ENCODE measurements at regions not wholly inside any gene's neighbourhood (a gene's known extent, or its start where the extent isn't known, plus 50 kb on each side); places are given as distances from the start of the nearest gene placed in this dataset.
"Not testable (repeated sequence)": the region's sequence is repeated elsewhere in the genome, so short reads cannot be mapped to it uniquely, and the experiment has no call there.

DNA sequence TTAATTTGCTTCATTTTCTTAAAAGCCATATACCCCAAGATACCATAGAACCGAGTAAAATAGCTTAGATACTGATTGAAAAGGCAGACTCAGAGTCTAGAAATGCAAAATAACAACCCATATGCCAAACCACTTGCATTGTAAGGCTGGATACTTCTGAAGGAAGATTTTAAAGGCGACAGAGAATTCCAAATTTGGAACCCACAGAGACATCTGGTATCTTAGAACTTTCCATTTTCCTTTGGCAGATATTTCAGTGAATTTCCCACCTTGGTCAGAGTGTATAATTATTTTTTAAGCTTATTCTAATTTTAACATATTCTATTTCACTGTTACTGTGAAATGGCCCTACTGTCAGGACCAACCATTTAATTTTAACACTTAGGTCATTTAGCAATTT is 186.4 kb upstream of the E2F7 start:
- no peak for DNase-seq

DNA sequence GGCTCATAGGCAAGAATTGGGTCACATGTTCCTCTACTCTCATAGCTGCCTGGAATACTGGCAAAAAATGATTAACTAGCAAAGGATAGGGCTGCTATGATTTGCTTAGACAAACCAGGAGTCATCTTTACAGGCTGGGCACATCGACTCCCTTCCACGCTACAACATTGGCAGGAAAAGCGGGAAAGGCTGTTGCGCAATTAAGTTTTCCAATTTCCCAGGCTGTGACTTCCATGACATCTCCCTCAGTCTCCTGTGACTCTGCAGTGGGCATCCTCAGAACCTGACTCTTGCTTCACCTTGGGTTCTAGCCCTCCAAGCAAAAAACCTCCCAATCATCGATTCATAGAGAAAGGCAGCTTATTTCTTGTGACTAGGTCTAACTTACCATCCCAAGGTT is 184.5 kb upstream of the E2F7 start:
- no peak for DNase-seq

GRCh38 chr12:77248036-77248435 is 182.7 kb upstream of the E2F7 start:
- no peak for DNase-seq

GRCh38 chr12:77247542-77247941 is 182.2 kb upstream of the E2F7 start:
- no peak for DNase-seq

- DNase-seq: no peak
These were observed 178.0 kb upstream of the E2F7 start for GRCh38 chr12:77243345-77243744.

DNA sequence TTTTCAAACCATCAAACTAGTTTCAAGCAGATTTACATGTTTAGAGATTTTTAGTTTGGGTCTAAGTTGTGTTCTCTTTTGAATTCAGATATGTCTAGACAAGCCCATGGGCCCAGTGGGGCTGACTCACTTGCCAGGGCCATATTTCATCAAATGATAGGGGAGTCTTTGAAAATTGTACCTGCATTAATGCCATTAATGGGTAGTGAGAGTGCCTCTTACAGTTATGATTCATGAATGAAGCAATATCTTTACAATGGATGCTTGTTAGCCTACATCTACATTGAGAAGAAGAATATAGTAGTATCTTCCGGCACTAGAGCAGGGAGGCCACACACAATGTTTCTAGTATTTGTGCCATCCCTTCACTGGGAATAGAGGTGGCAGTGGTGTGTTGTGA is 174.2 kb upstream of the E2F7 start:
- no peak for DNase-seq

- no peak for DNase-seq
These were observed 173.0 kb upstream of the E2F7 start for GRCh38 chr12:77238335-77238734.

- no peak for DNase-seq
These were observed 172.5 kb upstream of the E2F7 start for GRCh38 chr12:77237896-77238295.

- DNase-seq: no peak
These were observed 170.7 kb upstream of the E2F7 start for GRCh38 chr12:77236066-77236465.

DNA sequence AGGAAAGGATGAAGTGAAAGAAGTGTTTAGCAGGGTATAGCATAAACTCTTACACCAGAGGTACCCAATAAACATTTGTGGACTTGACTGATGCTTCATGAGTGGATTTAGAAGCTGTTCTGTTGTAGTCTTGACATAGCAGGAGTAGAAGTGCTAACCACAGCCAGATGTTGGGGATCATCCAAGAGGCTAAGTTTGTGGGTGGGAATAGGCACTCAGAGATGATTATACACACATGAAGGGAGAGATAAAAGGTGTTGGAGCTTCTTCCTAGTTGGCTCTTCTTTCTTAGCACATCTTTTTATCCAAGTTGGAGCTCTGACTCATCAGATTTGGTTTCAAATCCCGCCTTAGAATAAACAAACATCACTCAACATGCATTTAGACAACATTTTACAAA is 166.7 kb upstream of the E2F7 start:
- DNase-seq: no peak

DNA sequence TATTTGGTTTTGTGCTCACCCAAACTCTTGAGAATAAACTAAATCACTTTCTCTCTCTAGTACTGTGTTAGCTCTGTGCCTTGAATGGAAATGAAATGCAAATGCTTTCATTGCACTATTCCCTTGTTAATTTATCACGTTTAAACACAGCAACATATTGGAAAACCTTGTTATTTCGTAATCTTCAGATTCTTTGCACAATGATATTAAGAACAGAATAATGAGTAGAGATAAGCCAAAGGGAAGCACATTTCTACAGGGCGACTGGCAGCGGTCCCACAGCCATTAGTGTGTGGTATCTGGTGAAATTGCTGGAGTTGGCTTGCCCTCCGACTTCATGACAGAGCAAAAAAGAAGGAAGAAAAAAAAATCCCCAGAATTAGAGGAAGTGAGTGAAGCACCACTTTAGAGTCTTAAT is 166.1 kb upstream of the E2F7 start:
- peak; percentile 23 for DNase-seq

DNA sequence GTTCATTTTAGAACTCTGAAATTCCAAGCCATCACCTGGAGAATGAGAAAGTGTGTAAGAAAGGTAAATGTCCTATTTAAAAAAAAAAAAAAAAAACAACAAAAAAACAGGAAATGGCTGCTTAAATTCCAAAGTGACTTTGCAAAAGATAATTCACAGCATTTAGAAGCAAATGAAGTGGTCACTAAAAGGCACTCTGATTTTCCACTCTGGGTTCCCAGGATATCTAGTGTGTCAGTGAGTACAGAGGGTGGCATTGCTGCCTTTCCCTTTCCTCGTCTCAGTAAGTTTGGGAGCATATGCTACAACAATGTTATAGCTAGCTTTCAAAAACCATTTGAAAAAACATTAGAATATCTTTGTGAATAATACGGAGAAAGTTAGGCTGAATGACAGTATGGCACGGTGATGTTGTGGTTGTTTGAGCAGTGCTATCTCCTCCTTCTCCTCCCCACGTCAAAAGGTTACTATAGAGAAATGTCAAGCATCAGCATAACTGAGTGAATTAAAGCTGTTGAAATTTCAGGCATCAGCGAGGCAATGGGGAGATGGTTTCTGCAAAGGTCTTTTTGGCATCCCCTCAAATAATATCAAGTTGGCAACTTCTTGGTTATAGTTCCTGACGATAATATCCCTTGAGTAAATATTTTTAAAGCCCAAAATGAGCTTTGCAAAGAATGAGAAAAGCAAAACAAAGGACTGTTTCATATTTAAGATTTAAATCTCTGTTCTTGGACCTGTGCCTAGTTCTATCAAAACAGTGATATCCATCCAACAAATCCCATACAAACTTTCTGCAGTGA is 164.5 kb upstream of the E2F7 start:
- no peak for DNase-seq

DNA sequence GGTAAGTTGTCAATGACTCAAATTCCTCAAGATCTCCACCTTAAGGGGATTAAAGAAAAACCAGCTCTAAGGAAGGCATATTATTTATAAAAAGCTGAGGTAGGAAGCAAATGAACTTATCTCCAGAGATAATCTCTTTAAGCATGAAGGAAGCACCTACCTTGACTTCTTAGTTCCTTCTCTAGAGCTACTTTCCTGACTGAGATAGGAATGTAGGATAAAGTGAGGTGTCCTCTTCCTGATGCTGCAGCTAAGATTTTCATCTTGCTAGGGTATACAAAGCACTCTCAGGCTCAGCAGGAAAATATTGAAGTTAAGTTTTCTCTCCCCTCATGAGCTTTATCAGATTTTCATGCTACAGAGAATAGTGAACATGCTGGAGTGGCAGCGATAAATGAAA is 163.0 kb upstream of the E2F7 start:
- DNase-seq: no peak

- DNase-seq: no peak
These were observed 161.0 kb upstream of the E2F7 start for GRCh38 chr12:77226368-77226767.

DNA sequence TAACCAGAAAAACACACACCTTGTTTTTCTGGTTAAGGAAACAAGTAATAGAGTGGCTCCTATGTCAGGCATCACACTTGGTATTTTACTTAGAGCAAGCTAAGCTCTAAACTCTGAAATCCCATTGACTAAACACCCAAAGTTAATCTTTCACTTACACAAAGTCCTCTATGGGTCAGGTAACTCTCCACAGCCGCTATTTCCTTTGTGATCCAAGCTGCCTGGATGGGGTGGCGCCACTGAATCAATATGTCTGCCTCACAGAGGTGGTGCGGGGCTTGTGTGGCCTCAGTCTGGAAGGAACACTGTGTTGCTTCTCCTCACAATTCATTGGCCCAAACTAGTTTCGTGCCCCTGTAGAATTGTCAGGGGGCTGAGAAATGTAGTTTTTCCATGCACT is 160.0 kb upstream of the E2F7 start:
- no peak for DNase-seq

- no peak for DNase-seq
These were observed 159.0 kb upstream of the E2F7 start for GRCh38 chr12:77224346-77224745.

GRCh38 chr12:77222336-77222735 is 157.0 kb upstream of the E2F7 start:
- no peak for DNase-seq

DNA sequence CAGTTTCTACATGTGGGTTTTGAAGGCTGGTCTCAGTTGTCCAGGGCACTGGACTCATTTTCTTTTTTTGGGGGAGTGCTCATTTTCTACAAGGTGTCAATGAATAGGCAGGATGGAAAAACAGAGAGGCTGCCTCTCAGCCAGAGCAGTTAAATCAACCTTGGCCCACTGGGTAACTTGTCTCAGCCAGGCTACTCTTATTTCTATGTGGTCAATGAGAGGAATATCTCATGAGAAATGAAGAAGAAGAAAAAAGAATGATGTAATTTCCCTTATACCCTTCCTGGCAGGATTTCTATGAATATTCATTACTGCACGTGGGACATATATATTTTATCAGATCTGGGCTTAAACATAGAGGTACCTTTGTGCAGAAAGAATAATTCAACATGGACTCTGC is 155.2 kb upstream of the E2F7 start:
- no peak for DNase-seq

DNA sequence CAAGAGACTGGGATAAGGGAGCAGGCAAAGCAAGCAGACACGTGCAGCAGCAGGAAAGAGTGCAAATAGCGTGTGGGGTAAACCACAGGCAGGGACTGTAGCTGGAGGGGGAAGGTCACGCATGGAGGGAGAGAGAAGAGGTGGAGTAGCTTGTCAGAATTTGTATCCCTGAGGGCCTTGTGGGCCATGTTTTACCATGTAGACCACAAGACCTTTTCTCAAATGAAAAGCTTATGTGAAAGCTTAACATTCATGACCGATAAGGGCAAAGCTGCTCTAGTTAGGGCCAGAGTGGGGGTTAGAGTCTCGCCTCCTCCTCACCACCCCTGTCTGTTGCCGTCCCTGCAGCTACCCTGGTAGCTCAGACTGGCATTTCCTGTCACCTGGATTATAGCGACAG is 152.9 kb upstream of the E2F7 start:
- no peak for DNase-seq

DNA sequence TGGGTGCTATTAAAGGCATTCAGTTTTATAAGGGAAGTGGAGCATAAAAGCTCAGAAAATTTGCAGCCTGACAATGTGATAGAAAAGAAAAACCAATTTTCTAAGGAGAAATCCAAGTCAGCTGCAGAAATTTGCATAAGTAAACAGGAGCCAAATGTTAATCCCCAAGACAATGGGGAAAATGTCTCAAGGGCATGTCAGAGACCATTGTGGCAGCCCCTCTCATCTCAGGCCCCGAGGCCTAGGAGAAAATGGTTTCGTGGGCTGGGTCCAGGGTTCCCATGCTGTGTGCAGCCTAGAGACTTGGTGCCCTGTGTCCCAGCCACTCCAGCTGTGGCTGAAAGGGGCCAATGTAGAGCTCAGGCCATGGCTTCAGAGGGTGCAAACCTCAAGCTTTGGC is 150.8 kb upstream of the E2F7 start:
- not testable (repeated sequence) for DNase-seq

DNA sequence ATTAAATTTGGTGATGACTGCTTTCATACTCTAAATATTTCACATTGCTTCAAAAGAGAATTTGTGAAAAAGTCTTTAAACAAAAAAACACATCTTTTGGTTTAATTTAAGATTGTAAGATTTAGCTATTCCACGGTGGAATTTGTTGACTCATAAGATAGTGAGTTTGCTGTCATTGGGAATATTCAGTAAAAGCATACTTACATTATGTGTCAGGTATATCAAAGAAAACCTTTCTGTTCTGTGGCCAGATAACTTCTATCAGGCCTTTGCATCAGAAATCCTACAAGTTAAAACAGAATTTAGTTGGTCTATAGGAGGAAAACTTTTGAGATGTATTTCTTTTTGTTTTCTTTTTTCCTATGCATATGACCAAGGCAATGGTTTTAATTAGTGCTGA is 148.8 kb upstream of the E2F7 start:
- DNase-seq: no peak

DNA sequence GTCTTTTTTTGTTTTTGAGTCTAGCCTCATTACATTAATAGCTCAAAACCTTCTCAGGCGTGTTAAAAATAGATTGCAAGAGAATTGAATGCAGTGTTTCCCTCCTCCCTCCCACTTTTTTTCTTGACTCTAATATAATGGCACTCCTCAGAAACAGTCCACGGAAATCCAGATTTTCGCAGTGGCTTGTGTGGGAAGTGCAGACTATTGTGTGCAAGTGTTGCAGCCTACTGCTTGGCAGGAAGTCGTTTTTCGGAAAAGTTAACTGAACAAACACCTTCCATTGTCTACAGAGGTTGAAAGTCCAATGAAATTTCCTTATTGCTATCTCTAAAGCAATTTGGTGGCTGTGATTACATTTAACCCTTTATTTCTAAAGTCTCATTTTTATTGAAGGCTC is 147.9 kb upstream of the E2F7 start:
- no peak for DNase-seq

GRCh38 chr12:77210724-77211123 is 145.4 kb upstream of the E2F7 start:
- DNase-seq: no peak

- peak; percentile 11 for DNase-seq
These were observed 138.7 kb upstream of the E2F7 start for GRCh38 chr12:77204083-77204482.

- no peak for DNase-seq
These were observed 137.2 kb upstream of the E2F7 start for GRCh38 chr12:77202457-77203060.

Data from RPMI8226 (cell line).